Coronary artery (tissue), 2 donors: ENCODE measurements at regions not wholly inside any gene's neighbourhood (a gene's known extent, or its start where the extent isn't known, plus 50 kb on each side); places are given as distances from the start of the nearest gene placed in this dataset.

ENCODE experiments used
- DNase-seq: peaks from one replicate; pipeline ENCODE4 v3.0.0-alpha.2; 2017; ENCODE audit warnings: low spot score
- H3K27ac ChIP-seq, 2 donors: fragments of 200-600 bp; sonication (generic); one replicate each; pipeline ENCODE4 v1.5.1; 2016 to 2019
- H3K4me3 ChIP-seq: fragments of 200-600 bp; sonication (generic); 2 replicates; pipeline ENCODE4 v1.5.1; 2016; ENCODE audit warnings: mild to moderate bottlenecking, moderate library complexity
- TF ChIP-seq, protein P1 (sequence below): fragments of 200-600 bp; sonication (generic); IDR thresholded peaks from one replicate; pipeline ENCODE4 v1.5.1; 2019; ENCODE audit warnings: antibody characterized with exemption

GRCh38 chr17:70794738-70795137, 625.4 kb downstream of the KCNJ2 start:
- TF ChIP-seq, protein P1, sequence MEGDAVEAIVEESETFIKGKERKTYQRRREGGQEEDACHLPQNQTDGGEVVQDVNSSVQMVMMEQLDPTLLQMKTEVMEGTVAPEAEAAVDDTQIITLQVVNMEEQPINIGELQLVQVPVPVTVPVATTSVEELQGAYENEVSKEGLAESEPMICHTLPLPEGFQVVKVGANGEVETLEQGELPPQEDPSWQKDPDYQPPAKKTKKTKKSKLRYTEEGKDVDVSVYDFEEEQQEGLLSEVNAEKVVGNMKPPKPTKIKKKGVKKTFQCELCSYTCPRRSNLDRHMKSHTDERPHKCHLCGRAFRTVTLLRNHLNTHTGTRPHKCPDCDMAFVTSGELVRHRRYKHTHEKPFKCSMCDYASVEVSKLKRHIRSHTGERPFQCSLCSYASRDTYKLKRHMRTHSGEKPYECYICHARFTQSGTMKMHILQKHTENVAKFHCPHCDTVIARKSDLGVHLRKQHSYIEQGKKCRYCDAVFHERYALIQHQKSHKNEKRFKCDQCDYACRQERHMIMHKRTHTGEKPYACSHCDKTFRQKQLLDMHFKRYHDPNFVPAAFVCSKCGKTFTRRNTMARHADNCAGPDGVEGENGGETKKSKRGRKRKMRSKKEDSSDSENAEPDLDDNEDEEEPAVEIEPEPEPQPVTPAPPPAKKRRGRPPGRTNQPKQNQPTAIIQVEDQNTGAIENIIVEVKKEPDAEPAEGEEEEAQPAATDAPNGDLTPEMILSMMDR, result no peak
- Histone ChIP-seq H3K4me3 (no peak overlapping the region), H3K27ac (no peak overlapping the region)
- DNase-seq, result no peak

- no peak for DNase-seq
These were observed 626.3 kb downstream of the KCNJ2 start for GRCh38 chr17:70795620-70796019.

DNA sequence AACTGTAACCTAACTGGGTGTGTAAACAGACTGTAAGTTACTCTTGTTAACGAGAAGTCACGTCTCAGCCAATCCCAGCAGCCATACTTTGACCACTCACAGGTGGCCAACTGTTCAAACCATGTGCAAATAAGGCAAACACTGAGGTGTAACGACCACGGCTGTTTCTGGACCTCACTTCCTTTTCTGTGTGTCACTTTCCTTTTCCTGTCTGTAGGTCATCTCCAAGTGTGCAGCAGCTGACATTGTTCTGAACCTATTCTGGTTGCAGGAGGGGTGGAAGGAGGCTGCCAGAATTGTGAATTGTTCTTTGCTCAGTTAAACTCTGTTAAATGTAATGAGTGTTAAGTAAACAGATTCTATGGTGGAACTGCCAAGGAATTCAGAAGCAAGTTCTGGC, 627.4 kb downstream of the KCNJ2 start:
- Histone ChIP-seq H3K4me3 (no peak overlapping the region), H3K27ac (no peak overlapping the region)
- no peak for DNase-seq
- TF ChIP-seq, protein P1, result no peak

More at GRCh38 chr17:70795620-70796019, 626.3 kb downstream of the KCNJ2 start:
- TF ChIP-seq, protein P1, result no peak
- Histone ChIP-seq H3K27ac (no peak overlapping the region), H3K4me3 (no peak overlapping the region)

- TF ChIP-seq, protein P1, result no peak
- DNase-seq, result no peak
These were observed 627.8 kb downstream of the KCNJ2 start for GRCh38 chr17:70797166-70797565.

DNA sequence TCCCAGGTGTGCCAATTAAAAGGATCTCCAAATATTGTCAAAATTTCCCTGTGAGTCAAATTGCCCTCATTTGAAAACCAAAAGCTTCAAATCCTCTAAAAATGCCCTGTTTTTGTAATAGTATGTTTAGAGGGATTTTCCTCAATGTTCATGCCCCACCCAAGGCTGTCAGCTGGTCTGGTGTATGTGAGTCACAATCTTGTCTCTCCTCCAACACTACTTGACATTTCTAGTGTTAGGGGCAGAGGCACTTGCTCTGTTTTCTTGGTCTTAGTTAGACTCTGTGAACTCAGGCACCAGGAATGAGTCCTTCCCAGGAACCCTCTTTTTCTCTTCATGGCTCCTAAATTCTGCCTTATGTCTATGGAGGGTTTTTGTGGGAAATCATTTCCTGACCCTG, 634.8 kb downstream of the KCNJ2 start:
- TF ChIP-seq, protein P1, result no peak
- DNase-seq, result no peak
- H3K4me3 ChIP-seq, result no peak overlapping the region
- no peak overlapping the region for H3K27ac ChIP-seq

More at GRCh38 chr17:70797166-70797565, 627.8 kb downstream of the KCNJ2 start:
- H3K27ac ChIP-seq, result no peak overlapping the region
- H3K4me3 ChIP-seq, result no peak overlapping the region

GRCh38 chr17:70808596-70808995, 639.3 kb downstream of the KCNJ2 start:
- TF ChIP-seq, protein P1, result no peak
- no peak overlapping the region for H3K27ac ChIP-seq
- no peak overlapping the region for H3K4me3 ChIP-seq
- DNase-seq, result no peak

GRCh38 chr17:70810609-70811008, 641.3 kb downstream of the KCNJ2 start:
- Histone ChIP-seq H3K4me3 (no peak overlapping the region), H3K27ac (no peak overlapping the region)
- no peak for DNase-seq
- TF ChIP-seq, protein P1, result no peak
